HL-60/S4 (cell line): ENCODE measurements at regions not wholly inside any gene's neighbourhood (a gene's known extent, or its start where the extent isn't known, plus 50 kb on each side); places are given as distances from the start of the nearest gene placed in this dataset.

Experiments
- in situ Hi-C: fragments of 300-500 bp; cut with MboI; formaldehyde crosslinking; loops from 2 replicates; pipeline ENCODE4 v1.14.3; 2022; ENCODE audit warnings: low sequenced_read_pairs

DNA sequence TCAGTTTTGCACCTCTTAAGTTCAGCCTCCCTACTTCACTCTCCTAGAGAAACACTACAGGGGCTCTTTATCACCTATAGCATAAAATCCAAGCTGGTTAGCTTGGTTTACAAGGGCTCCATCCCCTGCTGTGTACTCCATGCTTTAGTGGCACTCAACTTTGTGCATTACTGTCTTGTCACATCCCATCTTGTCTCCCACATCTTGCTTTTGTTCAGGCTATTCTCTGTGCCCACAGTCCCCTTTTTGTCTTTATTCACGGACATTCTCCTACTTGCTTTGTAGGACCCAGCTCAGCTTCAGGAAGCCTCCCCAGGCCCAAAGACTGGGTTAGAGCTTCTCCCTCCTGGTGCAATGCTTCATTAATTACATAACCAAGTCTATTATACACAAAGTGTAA is 107.9 kb upstream of the SPACA1 start:
- in situ Hi-C loops, result loop anchor here (25.0 kb wide), 1 partner anchor 923 kb away; no protein-coding TSS in a partner anchor

DNA sequence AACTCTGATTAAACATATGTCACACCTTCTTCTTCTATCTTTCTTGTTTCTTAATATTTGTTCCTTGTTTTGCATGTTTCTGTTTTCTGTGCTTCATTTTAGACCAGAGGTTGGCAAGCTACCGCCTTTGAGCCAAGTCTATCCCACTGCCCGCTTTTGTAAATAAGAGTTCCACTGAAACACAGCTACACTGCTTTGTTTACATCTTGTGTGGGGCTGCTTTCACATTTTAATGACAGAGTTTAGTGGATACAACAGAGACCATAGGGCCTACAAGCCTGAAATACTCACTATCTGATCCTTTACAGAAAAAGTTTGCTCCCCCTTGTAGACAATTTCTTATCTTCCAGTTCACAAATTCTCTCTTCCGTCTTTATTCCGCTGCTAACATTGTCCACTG is 109.4 kb upstream of the SPACA1 start:
- in situ Hi-C loops, result loop anchor here (25.0 kb wide), 1 partner anchor 924 kb away; no protein-coding TSS in a partner anchor

- in situ Hi-C loops, result loop anchor here (25.0 kb wide), 1 partner anchor 926 kb away; no protein-coding TSS in a partner anchor
These were observed 111.6 kb upstream of the SPACA1 start for GRCh38 chr6:87936065-87936464.

DNA sequence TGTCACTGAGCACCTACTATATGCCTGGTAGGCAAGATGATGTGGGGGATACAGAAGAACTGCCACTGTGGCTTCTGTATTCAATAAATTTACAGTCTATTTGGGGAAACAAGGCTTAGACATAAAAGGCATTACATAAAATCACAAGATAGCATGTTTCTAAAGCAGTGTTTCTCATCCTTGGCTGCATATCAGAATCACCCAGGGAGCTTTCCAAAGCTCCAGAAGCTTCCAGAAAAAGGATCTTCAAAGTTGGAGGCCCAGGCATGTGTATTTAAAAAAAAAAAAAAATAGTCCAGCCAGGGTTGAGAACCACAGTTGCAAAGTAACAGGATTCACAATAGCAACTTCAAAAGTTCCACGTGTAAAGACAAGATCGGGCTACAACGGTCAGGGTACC is 112.4 kb upstream of the SPACA1 start:
- in situ Hi-C loops, result loop anchor here (25.0 kb wide), 1 partner anchor 927 kb away; no protein-coding TSS in a partner anchor

DNA sequence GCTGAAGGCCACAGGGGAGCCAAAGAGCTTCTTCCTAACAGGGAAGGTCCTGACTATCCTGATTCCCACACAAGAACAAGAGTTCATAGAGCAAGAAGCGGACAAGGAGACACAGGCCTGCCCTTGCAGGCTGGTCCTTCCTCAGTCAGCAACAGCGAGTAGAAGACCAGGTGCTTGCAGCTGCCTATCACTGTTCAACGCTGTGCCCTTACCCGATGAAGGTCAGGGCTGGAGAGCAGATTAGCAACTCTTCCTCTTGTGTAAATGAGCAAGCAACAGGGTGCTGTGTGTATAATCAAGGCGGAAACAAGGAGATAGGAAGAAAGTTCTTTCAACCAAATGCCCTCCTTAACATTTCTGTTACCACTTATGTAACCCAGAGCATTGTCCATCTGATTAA is 115.3 kb upstream of the SPACA1 start:
- in situ Hi-C loops, result loop anchor here (25.0 kb wide), 1 partner anchor 930 kb away; no protein-coding TSS in a partner anchor

- in situ Hi-C loops, result loop anchor here (25.0 kb wide), 1 partner anchor 932 kb away; no protein-coding TSS in a partner anchor
These were observed 117.8 kb upstream of the SPACA1 start for GRCh38 chr6:87929843-87930288.

GRCh38 chr6:87926687-87927086 is 121.0 kb upstream of the SPACA1 start:
- in situ Hi-C loops, result loop anchor here (25.0 kb wide), 1 partner anchor 936 kb away; no protein-coding TSS in a partner anchor

DNA sequence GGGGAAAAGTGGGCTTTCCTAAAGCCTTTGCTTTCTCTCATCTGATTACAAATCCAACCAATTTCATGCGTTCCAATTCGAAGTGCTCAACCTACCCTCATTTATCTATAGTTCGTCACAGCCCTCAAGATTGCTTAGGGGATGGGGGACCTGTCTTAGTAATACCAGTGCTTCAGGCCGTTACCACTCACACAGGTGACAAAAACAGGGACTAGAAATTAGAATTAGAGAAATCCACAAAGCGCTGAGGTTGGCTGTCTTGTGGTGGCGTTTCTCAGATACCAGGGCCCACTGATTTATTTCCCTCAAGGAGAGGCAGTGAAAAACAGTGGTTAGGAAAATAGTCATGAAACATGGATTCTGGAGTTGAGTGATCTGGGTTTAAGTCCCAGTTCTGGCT is 121.6 kb upstream of the SPACA1 start:
- in situ Hi-C loops, result loop anchor here (25.0 kb wide), 1 partner anchor 936 kb away; no protein-coding TSS in a partner anchor

- in situ Hi-C loops, result loop anchor here (25.0 kb wide), 1 partner anchor 937 kb away; no protein-coding TSS in a partner anchor
These were observed 122.1 kb upstream of the SPACA1 start for GRCh38 chr6:87925373-87926060.

DNA sequence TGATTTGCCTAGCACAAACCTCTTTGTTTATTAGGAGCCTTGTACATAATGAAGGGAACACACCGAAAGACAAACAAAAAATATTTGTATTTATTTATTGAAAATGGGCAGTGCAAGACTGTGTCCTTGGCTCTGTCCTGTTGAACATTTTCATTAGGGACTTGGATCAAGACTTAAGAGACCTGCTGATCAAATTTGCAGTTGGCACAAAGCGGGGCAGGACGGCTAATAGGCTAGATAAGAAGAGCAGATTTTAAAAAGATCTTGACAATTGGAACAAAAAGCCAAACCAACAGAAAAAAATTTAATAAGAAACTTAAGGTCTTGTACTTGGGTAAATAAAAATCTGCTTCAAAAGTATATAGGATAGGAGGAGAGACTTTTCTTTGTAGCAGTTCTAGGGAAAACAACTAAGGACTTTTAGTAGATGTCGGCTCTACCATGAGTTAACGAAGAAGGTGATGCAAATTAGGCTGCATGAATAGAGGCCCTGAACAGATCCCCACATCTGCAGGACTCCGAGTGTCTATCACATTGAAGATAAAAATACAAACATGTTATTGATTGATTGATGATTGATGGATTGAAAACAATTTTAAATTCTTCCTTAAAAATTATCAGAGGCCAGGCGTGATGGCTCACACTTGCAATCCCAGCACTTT is 124.1 kb upstream of the SPACA1 start:
- in situ Hi-C loops, result no loop called here

GRCh38 chr6:87922947-87923330 is 124.7 kb upstream of the SPACA1 start:
- in situ Hi-C loops, result no loop called here

DNA sequence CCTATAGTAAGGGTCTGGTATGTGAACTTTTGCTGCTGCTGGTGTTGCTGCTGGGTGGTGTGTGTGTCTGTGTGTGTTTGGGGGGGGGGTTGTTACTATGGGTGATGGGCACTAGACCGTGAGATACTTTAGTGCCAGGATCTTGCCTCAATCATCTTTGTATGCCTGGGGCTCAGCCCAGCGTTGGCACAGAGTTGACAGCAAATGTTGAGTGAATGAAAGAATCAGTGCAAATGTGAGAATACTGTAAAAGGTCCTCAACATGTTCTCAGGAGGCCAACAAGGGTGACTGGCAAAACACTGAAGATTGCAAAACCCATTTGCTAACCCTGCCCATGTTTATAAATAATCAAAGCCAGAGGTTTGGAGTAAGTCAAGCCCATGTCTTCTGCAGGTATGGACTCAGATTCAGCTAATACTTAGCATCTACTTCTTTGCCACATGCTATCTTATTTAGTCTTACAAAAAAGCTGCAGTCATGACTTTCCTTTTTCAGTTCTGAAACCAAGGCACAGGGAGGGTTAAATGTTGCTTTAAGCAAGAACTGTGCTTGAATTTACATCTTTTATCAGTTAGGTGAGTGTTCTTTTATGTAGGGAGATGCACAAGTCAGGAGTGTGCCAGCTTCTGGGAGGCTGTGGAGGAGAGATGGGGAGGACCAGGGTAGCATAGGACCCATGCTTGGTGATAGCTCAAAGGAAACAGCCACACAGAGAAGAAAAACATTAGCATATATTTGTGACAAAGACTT is 125.3 kb upstream of the SPACA1 start:
- in situ Hi-C loops, result no loop called here

- in situ Hi-C loops, result no loop called here
These were observed 126.6 kb upstream of the SPACA1 start for GRCh38 chr6:87921034-87921433.

DNA sequence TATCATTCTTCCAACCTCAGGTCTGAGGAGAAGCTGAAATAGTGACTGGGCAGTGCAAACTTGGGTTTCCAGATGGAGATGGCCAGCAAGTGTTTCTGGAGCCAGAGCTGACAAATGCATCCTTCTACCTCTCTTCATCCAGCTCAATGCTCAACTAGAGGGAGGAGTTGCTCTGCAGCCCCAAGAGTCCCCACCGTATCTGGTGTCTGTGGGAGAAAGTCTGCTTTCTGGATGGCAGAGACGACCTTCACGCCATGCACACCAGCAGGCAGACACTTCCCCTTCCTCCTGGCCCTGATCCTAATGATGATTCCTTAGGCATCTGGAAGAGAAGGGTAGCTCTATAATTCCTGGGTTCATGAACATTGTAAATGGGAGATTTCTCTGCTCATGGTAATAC is 127.4 kb upstream of the SPACA1 start:
- in situ Hi-C loops, result no loop called here

DNA sequence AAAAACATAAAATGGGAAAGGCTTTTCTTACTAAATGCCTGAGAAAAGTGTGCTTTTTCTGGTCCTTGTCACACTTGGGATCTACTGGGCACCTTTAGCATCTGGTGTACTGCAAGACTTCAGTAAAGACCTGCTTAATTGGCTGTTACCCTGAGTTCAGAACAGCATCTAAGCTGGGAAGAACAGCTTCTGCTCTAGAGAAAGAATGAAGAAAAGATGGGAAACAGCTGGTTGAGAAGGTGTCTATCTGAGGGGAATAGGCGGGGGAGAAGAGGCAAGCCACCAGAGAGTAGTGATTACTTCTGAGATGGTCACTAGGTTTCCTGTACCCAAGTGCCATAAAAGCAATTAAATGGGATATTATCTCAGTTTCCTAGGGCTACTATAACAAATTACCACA is 128.2 kb upstream of the SPACA1 start:
- in situ Hi-C loops, result no loop called here

- in situ Hi-C loops, result no loop called here
These were observed 128.6 kb upstream of the SPACA1 start for GRCh38 chr6:87919001-87919400.

- in situ Hi-C loops, result no loop called here
These were observed 129.1 kb upstream of the SPACA1 start for GRCh38 chr6:87918461-87918941.

GRCh38 chr6:87917886-87918285 is 129.8 kb upstream of the SPACA1 start:
- in situ Hi-C loops, result no loop called here

DNA sequence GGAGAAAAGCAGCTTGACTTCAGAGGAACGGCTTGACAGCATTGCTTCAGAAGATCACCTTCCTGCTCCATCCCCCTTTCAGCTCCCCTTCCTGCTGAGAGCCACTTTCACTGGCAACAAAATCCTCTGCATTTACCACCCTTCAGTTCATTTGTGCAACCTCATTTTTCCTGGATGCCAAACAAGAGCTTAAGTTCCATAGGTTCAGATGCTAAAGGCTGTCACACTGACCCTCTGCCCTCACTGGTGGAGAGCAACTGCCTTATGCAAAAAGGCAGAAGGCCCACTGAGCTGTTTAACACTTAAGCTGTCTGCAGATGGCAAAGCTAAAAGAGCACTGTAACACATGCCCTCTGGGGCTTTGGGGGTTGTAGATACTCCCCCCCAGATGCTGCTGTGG is 131.2 kb upstream of the SPACA1 start:
- in situ Hi-C loops, result no loop called here

DNA sequence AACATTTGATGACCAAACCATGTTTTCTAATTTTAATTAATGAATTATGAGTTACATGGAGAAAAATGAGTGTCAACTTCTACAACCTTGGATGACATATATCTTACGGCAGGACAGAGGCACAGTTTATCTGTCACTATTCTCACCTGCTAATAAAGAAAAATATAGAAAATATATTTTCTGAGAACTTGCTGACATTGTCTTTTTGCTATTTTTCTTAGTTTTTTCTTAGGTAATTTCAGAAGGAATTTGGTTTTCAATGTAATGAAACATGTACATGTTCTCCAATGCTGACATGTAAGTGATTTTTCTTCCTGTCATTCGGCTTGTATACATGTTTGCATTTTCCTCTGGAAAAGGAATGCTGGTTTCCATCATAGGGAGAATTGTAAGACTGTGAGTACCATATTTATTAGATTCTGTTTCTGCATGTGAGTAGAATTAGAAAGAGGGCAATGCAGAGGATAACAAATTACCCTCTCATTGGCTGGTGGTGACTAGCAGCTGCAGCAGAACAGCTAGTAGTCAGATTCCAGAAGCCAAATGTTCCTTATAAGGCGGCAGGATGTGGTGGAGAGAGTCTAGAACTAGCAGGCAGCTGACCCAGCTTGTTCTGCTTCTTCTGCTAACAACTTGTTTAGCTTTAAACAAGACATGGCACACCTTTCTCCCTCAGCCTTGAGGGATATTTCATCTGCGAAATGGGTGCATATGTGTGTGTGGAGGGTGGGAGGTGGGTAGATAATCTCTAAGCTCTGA is 132.8 kb upstream of the SPACA1 start:
- in situ Hi-C loops, result no loop called here
